Panc1 (cell line): ENCODE measurements at regions not wholly inside any gene's neighbourhood (a gene's known extent, or its start where the extent isn't known, plus 50 kb on each side); places are given as distances from the start of the nearest gene placed in this dataset.

Source experiments
- CTCF ChIP-seq: fragments of 450-650 bp; IDR thresholded peaks from 2 replicates; pipeline ENCODE4 v1.5.1; 2017; ENCODE audit warnings: mild to moderate bottlenecking
- POLR2AphosphoS5 ChIP-seq: IDR thresholded peaks from 2 replicates; pipeline ENCODE4 v1.6.1; 2012; ENCODE audit warnings: mild to moderate bottlenecking, low read depth, low read length, moderate library complexity
- SIN3A ChIP-seq: IDR thresholded peaks from 2 replicates; pipeline ENCODE4 v1.6.1; 2012; ENCODE audit warnings: low read depth, mild to moderate bottlenecking, low read length, moderate library complexity, borderline replicate concordance; ENCODE audit not compliant: insufficient read depth
- TCF7L2 ChIP-seq: IDR thresholded peaks from 2 replicates; pipeline ENCODE4 v1.6.1; 2011; ENCODE audit warnings: mild to moderate bottlenecking, low read depth, low read length, inconsistent platforms

- TF ChIP-seq CTCF (no peak), SIN3A (no peak), TCF7L2 (no peak), POLR2AphosphoS5 (no peak)
These were observed 130.3 kb downstream of the MMUT start for GRCh38 chr6:49332781-49333180.
